ENCODE measurements at regions not wholly inside any gene's neighbourhood (a gene's known extent, or its start where the extent isn't known, plus 50 kb on each side); places are given as distances from the start of the nearest gene placed in this dataset.

DNA sequence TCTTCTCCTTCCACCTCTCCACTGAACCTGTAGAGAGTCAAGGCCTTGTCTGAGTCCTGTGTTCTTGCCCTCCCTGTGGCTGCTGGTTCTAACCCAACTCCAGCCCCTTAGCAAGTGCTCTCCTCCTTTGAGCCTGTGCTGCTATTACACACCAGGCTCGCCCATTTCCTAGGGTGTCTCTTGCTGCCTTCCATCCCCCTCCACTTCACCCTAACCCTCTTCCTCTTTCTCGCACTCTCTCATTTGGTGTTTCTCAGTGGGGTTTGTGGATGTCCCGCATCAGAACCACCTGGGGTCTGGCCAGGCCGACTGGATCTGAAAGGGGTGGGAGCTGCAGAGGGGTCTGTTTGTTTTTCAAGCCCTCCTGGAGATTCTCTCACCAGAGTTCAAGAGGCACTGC is 156.7 kb downstream of the SPRY1 start:
- TF ChIP-seq, protein P1, sequence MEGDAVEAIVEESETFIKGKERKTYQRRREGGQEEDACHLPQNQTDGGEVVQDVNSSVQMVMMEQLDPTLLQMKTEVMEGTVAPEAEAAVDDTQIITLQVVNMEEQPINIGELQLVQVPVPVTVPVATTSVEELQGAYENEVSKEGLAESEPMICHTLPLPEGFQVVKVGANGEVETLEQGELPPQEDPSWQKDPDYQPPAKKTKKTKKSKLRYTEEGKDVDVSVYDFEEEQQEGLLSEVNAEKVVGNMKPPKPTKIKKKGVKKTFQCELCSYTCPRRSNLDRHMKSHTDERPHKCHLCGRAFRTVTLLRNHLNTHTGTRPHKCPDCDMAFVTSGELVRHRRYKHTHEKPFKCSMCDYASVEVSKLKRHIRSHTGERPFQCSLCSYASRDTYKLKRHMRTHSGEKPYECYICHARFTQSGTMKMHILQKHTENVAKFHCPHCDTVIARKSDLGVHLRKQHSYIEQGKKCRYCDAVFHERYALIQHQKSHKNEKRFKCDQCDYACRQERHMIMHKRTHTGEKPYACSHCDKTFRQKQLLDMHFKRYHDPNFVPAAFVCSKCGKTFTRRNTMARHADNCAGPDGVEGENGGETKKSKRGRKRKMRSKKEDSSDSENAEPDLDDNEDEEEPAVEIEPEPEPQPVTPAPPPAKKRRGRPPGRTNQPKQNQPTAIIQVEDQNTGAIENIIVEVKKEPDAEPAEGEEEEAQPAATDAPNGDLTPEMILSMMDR (conservative IDR thresholded peaks at IDR 0.05; ENCODE audit: low read depth, low read length) = no peak
- DNase-seq (ENCODE audit: low read depth) = no peak
- H3K4me3 ChIP-seq (ENCODE audit: low read depth, low read length) = no peak overlapping the region

DNA sequence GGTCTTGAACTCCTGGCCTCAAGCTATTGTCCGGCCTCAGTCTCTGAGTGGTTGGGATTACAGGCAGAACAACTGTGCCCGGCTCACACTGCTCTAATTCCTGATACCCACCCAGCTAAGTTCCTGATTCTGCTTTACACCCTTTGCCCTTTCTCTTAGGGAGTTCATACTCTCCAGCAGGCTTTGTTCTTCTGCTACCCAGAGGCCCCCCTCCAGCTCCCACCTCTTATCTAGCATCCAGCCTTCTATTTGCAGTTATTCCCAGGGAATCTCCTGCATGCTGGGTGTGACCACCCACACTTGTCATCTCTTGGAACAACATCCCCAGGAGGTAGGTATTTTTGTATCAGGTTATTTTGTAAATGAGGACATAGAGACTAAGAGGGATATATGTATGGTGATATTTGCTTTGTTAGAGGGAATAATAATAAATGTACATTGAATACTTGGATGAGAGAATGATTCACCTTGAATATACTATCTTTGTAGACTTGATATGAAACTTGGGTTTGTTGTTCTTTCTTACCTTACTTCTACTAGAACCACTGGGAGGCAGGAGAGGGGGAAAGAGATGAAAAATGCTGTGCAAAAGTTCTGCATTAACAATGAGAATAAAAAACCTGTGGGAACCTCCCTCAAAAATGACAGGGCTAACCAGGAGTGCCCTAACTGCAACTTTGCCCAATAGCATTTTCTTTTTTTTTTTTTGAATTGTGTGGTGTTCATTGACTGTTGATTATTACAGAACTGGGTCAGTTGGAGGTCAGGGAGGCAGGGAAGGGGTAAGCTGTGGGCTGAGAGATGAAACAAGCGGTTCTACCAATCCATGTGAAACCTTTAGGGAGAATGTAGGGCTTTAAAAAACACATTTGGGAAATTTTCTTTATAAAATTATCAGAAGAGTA is 157.4 kb downstream of the SPRY1 start:
- H3K4me3 ChIP-seq (ENCODE audit: low read depth, low read length) = no peak overlapping the region
- TF ChIP-seq, protein P1 (conservative IDR thresholded peaks at IDR 0.05; ENCODE audit: low read depth, low read length) = no peak
- no peak for DNase-seq (ENCODE audit: low read depth)

DNA sequence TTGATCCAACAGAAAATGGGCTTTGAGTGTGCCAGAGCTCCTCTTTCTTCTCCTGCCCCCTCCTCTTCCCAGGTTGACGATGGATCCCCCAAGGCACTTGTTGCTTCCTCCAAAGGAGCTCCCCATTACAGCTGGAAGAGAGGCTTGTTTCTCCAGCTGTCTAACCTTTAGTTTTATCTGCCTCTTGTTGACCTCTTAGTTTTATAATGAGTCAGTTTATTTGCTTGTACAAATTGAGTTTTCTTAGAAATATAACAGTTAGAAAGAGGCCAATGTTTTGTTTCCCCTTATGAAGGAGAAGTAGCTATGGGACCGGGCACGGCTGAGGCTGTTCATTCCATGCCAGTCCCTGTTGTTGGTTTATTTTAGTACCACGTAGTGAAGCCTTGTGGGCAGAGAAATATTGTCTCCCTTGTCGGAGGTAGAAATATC is 158.2 kb downstream of the SPRY1 start:
- no peak overlapping the region for H3K4me3 ChIP-seq (ENCODE audit: low read depth, low read length)

DNA sequence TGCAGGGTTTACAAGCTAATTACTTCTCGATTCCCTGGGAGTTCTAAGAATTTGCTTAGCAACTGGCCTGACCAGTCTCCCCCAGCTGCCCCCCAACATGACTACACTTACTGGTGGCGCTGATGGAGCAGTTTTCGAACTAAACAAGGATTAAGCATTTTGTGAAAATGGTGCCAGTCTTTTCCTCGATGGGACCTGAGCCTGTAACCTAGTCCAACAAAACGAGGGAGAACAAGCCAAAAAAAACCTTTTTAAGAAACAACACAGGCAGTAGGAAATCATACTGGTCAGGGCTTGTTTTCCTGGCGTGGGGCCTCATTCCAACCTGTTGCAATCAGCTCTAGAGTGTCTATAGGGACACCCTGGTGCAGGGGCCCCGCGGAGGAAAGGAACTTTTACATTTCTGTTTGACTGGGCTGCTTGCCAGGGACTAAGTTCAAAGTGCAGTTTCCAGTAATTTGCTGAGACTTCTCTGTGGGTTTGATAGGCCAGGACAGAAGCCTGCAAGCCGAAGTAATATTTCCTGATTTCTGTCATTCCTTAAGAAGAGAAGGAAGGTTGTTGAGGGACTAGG is 158.7 kb downstream of the SPRY1 start:
- peak; percentile 67 for DNase-seq (ENCODE audit: low read depth)
- H3K4me3 ChIP-seq (ENCODE audit: low read depth, low read length) = no peak overlapping the region
- TF ChIP-seq, protein P1 (conservative IDR thresholded peaks at IDR 0.05; ENCODE audit: low read depth, low read length) = no peak

More for the DNA sequence above, 158.2 kb downstream of the SPRY1 start:
- DNase-seq (ENCODE audit: low read depth) = no peak
- TF ChIP-seq, protein P1 (conservative IDR thresholded peaks at IDR 0.05; ENCODE audit: low read depth, low read length) = no peak

- H3K4me3 ChIP-seq (ENCODE audit: low read depth, low read length) = no peak overlapping the region
- TF ChIP-seq, protein P1 (conservative IDR thresholded peaks at IDR 0.05; ENCODE audit: low read depth, low read length) = no peak
Measured at GRCh38 chr4:123555807-123556273, 159.2 kb downstream of the SPRY1 start.

DNA sequence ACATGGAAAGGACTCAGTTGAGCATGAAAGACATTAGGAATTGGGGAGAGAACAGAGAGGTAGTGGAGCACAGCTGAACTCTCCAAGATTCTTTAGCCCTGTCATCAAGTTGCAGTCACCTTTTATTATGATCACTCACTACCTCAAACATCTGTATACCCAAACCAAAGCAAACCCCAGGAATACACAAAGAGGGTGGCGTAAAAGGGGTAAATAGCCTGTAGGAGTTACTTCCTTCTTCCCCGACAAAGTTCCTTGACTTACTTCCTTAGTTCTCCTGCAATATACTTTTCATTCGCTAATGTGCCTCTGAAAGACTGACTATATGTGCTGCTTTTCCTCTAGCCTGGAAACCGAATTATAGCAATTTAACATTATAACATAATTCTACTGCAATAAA is 159.9 kb downstream of the SPRY1 start:
- no peak for DNase-seq (ENCODE audit: low read depth)
- H3K4me3 ChIP-seq (ENCODE audit: low read depth, low read length) = no peak overlapping the region
- TF ChIP-seq, protein P1 (conservative IDR thresholded peaks at IDR 0.05; ENCODE audit: low read depth, low read length) = no peak

More at GRCh38 chr4:123555807-123556273, 159.2 kb downstream of the SPRY1 start:
- DNase-seq (ENCODE audit: low read depth) = no peak

All from epithelial cell of proximal tubule (primary cell).